ENCODE measurements at regions not wholly inside any gene's neighbourhood (a gene's known extent, or its start where the extent isn't known, plus 50 kb on each side); places are given as distances from the start of the nearest gene placed in this dataset.

DNA sequence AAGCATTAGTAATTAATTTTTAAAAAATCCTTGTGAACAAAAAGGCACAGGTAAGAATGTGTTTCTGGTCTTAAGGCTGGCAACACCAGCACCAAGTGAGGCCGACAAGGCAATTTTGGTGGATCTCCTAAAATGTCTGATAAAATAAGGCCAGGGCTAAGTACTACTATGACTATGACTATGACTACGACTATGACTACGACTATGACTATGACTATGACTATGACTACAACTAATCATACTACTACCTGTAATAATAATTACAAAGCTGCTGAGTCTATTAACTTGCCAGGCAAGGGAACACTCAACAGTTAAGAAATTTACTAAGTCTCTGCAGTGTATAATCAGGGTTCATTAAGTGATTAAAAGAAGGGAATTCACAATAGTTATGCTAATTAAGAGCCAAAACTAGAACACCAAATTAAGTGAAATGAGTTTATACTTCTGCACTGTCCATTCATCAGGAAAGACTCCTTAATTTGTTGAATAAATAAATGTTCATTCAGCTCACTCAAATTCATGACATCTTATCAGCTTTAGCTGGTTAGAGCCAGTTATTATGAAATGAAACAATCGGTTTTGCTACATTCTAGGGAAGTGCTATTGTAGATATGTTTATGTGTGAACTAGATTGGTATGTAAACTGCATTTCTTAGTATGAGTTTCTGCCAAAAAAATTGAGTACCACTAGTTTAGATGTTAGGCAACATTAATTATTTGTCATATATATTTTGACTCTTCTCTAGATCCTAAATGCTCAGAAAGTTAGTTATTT, 1626.2 kb upstream of the PCDH20 start:
- no peak for TF ChIP-seq POLR2AphosphoS5 (IDR thresholded peaks at IDR 0.05)
- TF ChIP-seq EP300 (IDR thresholded peaks at IDR 0.05), result no peak
- no peak for TF ChIP-seq POLR2A (IDR thresholded peaks at IDR 0.05)
- TF ChIP-seq, protein P1, sequence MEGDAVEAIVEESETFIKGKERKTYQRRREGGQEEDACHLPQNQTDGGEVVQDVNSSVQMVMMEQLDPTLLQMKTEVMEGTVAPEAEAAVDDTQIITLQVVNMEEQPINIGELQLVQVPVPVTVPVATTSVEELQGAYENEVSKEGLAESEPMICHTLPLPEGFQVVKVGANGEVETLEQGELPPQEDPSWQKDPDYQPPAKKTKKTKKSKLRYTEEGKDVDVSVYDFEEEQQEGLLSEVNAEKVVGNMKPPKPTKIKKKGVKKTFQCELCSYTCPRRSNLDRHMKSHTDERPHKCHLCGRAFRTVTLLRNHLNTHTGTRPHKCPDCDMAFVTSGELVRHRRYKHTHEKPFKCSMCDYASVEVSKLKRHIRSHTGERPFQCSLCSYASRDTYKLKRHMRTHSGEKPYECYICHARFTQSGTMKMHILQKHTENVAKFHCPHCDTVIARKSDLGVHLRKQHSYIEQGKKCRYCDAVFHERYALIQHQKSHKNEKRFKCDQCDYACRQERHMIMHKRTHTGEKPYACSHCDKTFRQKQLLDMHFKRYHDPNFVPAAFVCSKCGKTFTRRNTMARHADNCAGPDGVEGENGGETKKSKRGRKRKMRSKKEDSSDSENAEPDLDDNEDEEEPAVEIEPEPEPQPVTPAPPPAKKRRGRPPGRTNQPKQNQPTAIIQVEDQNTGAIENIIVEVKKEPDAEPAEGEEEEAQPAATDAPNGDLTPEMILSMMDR (IDR thresholded peaks at IDR 0.05), result no peak
- no peak for ATAC-seq
- Histone ChIP-seq H3K27me3 (no peaks in the 10 kb centered on the region), H3K36me3 (no peaks in the 10 kb centered on the region), H3K4me1 (peaks cover 0 to 10% (median 5%) of the 10 kb centered on the region in 3 donors), H3K9me3 (no peaks in the 10 kb centered on the region), H3K27ac (no peak overlapping the region), H3K4me3 (no peak overlapping the region)
- 65 to 70% methylated on average over 4 of the region's 4 CpGs for WGBS, 2 donors (ENCODE audit: low coverage in 1 of 2)

DNA sequence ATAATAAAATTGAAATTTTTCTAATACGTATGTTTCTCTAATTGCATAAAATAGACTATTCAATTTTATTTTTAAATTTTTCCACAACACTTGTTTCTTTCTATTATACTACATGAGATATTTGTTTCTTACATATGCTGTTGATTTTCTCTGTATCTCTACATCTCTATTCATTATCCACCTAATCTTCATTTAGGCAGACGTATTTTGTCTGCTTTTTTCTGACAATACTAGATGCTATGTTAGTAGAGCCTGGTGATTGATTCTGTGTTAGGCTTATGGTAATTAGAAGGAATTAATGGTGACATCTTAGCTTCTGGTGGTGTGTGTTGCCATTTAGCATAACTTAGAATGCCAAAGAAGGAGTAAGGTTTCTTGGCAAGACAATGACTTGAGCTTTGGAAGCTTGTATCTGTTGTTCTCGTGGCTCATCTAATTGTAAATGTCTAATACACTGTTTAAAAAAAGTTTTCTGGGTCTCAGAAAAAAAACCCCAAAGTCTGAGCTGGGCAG, 1610.7 kb upstream of the PCDH20 start:
- no peaks in the 10 kb centered on the region for H3K27me3 ChIP-seq
- no peak overlapping the region for H3K27ac ChIP-seq
- H3K9me3 ChIP-seq, result no peaks in the 10 kb centered on the region
- no peak overlapping the region for H3K4me3 ChIP-seq
- ATAC-seq, result no peak
- H3K4me1 ChIP-seq, result no peaks in the 10 kb centered on the region
- TF ChIP-seq POLR2A (IDR thresholded peaks at IDR 0.05), result no peak
- no peak for TF ChIP-seq POLR2AphosphoS5 (IDR thresholded peaks at IDR 0.05)
- TF ChIP-seq, protein P1 (IDR thresholded peaks at IDR 0.05), result no peak
- H3K36me3 ChIP-seq, result no peaks in the 10 kb centered on the region
- WGBS, 2 donors (ENCODE audit: low coverage in 1 of 2), result 68 to 78% methylated on average over 3 of the region's 3 CpGs

DNA sequence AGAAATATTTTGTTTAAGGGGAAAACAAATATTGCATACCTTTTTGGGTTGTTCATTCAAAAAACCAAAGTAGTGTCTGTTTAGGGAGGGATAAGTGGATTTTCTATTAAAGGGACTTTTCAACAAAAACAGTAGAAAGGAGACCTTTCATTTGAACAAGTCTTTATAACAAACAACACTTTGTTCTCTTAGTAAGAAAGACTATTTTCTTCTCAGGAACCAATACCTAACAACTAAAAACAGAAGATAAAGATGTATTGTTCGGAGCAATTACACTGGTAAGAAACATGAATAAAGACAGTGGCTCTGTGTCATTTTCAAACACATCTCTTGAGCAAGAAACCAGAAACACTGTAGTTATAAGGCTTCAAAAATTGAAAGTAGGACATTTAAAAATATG, 1610.1 kb upstream of the PCDH20 start:
- Histone ChIP-seq H3K27me3 (no peaks in the 10 kb centered on the region), H3K36me3 (no peaks in the 10 kb centered on the region), H3K27ac (no peak overlapping the region), H3K4me3 (no peak overlapping the region), H3K4me1 (no peaks in the 10 kb centered on the region), H3K9me3 (no peaks in the 10 kb centered on the region)
- 64 to 86% methylated on average over 1 of the region's 1 CpG for WGBS, 2 donors (ENCODE audit: low coverage in 1 of 2)
- TF ChIP-seq POLR2A (IDR thresholded peaks at IDR 0.05), result no peak
- TF ChIP-seq, protein P1 (IDR thresholded peaks at IDR 0.05), result no peak
- ATAC-seq, result no peak

DNA sequence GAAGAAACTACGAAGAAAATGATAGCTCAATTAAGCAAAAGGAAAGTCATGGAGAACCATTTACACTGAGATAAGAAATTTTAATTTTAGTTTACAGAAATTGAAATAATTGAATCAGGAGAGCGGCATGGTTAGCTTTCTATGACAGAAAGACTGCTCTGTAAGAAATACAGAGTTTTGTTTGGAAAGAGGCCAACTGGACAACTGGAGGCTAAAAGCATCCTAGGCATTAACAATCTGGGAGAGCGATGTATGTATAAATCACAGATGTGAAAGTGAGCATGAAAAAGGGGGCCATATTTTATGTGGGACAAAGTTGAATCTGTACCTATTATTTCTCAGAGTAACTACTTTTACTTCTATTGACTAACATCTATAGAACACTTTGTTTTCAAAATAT, 1608.8 kb upstream of the PCDH20 start:
- Histone ChIP-seq H3K9me3 (no peaks in the 10 kb centered on the region), H3K4me3 (no peak overlapping the region), H3K36me3 (no peaks in the 10 kb centered on the region), H3K27ac (no peak overlapping the region), H3K27me3 (no peaks in the 10 kb centered on the region), H3K4me1 (no peaks in the 10 kb centered on the region)
- no peak for ATAC-seq
- 20 to 25% methylated on average over 3 of the region's 3 CpGs for WGBS, 2 donors (ENCODE audit: low coverage in 1 of 2)
- no peak for TF ChIP-seq POLR2A (IDR thresholded peaks at IDR 0.05)
- TF ChIP-seq EP300 (IDR thresholded peaks at IDR 0.05), result no peak
- TF ChIP-seq POLR2AphosphoS5 (IDR thresholded peaks at IDR 0.05), result no peak
- TF ChIP-seq, protein P1 (IDR thresholded peaks at IDR 0.05), result no peak

DNA sequence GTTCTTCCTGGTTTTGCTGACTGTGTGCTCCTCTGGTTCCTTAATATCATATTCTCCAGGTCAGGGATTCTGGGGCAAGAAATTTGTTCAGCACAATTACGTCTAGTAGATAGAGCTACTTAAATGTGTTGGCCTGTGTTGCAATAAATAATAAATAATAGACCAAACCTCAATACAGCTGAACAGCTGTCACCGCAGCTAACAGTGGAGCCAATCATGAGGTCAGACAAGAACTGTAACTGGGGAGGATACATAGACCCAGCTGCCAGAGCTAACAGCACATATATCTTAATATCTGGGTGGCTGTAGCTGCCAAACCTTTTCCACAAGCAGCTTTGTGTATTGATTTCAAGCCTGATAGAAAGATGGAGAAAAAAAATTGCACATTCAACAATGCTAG, 1596.3 kb upstream of the PCDH20 start:
- ATAC-seq, result no peak
- H3K36me3 ChIP-seq, result no peaks in the 10 kb centered on the region
- no peak overlapping the region for H3K27ac ChIP-seq
- no peak overlapping the region for H3K4me3 ChIP-seq
- WGBS, 2 donors (ENCODE audit: low coverage in 1 of 2), result 56 to 57% methylated on average over 2 of the region's 2 CpGs
- H3K27me3 ChIP-seq, result no peaks in the 10 kb centered on the region
- no peaks in the 10 kb centered on the region for H3K4me1 ChIP-seq
- TF ChIP-seq POLR2AphosphoS5 (IDR thresholded peaks at IDR 0.05) (no peak), EP300 (IDR thresholded peaks at IDR 0.05) (no peak), POLR2A (IDR thresholded peaks at IDR 0.05) (no peak)
- TF ChIP-seq, protein P1 (IDR thresholded peaks at IDR 0.05), result no peak
- peaks cover 0 to 12% (median 0%) of the 10 kb centered on the region in 3 donors for H3K9me3 ChIP-seq

Data from gastroesophageal sphincter (tissue), 4 donors.